ENCODE measurements at regions not wholly inside any gene's neighbourhood (a gene's known extent, or its start where the extent isn't known, plus 50 kb on each side); places are given as distances from the start of the nearest gene placed in this dataset.

GRCh38 chr16:14375132-14375491, 254.9 kb downstream of the PARN start:
- intact Hi-C loops (cut with micrococcal nuclease; ENCODE audit: unreplicated experiment) (no loop called here), in situ Hi-C loops (cut with MboI) (no loop called here)
- Histone ChIP-seq H3K4me2 (ENCODE audit: control insufficient read depth, insufficient read depth) (no peak overlapping the region), H3K36me3 (ENCODE audit: control insufficient read depth in 2 of 2, insufficient read depth in 2 of 2, low read length in 1 of 2) (no peaks in the 10 kb centered on the region), H3K4me3 (no peak overlapping the region), H3K9ac (ENCODE audit: control insufficient read depth, insufficient read depth, low read length) (no peak overlapping the region), H4K20me1 (ENCODE audit: control insufficient read depth, insufficient read depth) (no peaks in the 10 kb centered on the region), H3K9me3 (replicated peaks; ENCODE audit: control insufficient read depth, insufficient read depth, low read length) (no peaks in the 10 kb centered on the region; the same call in 2 of the 3 replicates), H3K27ac (ENCODE audit: control insufficient read depth, insufficient read depth) (no peak overlapping the region), H2AFZ (ENCODE audit: control insufficient read depth, low read depth, low read length) (no peak overlapping the region), H3K79me2 (ENCODE audit: control insufficient read depth, insufficient read depth, low read length) (no peaks in the 10 kb centered on the region), H3K27me3 (replicated peaks in 1 of 2; ENCODE audit: control insufficient read depth in 2 of 2, insufficient read depth in 2 of 2, low read length in 1 of 2) (no peaks in the 10 kb centered on the region), H3K4me1 (ENCODE audit: control insufficient read depth, insufficient read depth, low read length) (no peaks in the 10 kb centered on the region)
- no TSS peak for BruUV-seq (replicated peaks)
- WGBS (ENCODE audit: insufficient coverage, insufficient replicate concordance, low lambda C conversion rate, missing lambda C conversion rate), result 78% methylated on average over 8 of the region's 8 CpGs
- ChIA-PET CTCF (interaction anchor here (1.6 kb wide), 1 partner anchor 65 kb away, joined by 3 read pairs; no protein-coding TSS in a partner anchor), RAD21 (ENCODE audit: unreplicated experiment) (no interaction called here), SMC1A (ENCODE audit: uncharacterized antibody, unreplicated experiment) (interaction anchor here (1.2 to 1.7 kb wide), 2 partner anchors 20 to 69 kb away, joined by 4 to 5 read pairs; no protein-coding TSS in a partner anchor), POLR2A (no interaction called here)
- ATAC-seq, result no peak
- FAIRE-seq, result no peak
- TF ChIP-seq ZBTB33 (IDR thresholded peaks at IDR 0.05) (no peak), NFXL1 (IDR thresholded peaks at IDR 0.05; ENCODE audit: borderline replicate concordance) (no peak), POLR2A (IDR thresholded peaks at IDR 0.05; ENCODE audit: low read depth, low read length) (no peak)
- DNase-seq (ENCODE audit: low read depth, low spot score), result no peak

GRCh38 chr16:14374451-14375131, 255.5 kb downstream of the PARN start:
- H3K4me2 ChIP-seq (ENCODE audit: control insufficient read depth, insufficient read depth), result no peak overlapping the region
- no TSS peak for BruUV-seq (replicated peaks)
- no peaks in the 10 kb centered on the region for H3K4me1 ChIP-seq (ENCODE audit: control insufficient read depth, insufficient read depth, low read length)
- no peaks in the 10 kb centered on the region for H4K20me1 ChIP-seq (ENCODE audit: control insufficient read depth, insufficient read depth)
- H3K9ac ChIP-seq (ENCODE audit: control insufficient read depth, insufficient read depth, low read length), result no peak overlapping the region
- no peaks in the 10 kb centered on the region; the same call in 2 of the 3 replicates for H3K9me3 ChIP-seq (replicated peaks; ENCODE audit: control insufficient read depth, insufficient read depth, low read length)
- POLR2A ChIA-PET, result no interaction called here
- in situ Hi-C loops (cut with MboI), result no loop called here
- DNase-seq (ENCODE audit: low read depth, low spot score) (no peak), ATAC-seq (peak; percentile 27; the same call in 1 of the 3 replicates), FAIRE-seq (no peak)
- no peaks in the 10 kb centered on the region for H3K79me2 ChIP-seq (ENCODE audit: control insufficient read depth, insufficient read depth, low read length)
- CTCF ChIA-PET, result interaction anchor here (1.2 to 1.6 kb wide), 2 partner anchors 13 to 64 kb away, joined by 3 read pairs; no protein-coding TSS in a partner anchor
- no peak overlapping the region for H3K4me3 ChIP-seq
- SMC1A ChIA-PET (ENCODE audit: uncharacterized antibody, unreplicated experiment), result interaction anchor here (1.2 to 1.7 kb wide), 2 partner anchors 20 to 69 kb away, joined by 4 to 5 read pairs; no protein-coding TSS in a partner anchor
- H2AFZ ChIP-seq (ENCODE audit: control insufficient read depth, low read depth, low read length), result no peak overlapping the region
- H3K36me3 ChIP-seq (ENCODE audit: control insufficient read depth in 2 of 2, insufficient read depth in 2 of 2, low read length in 1 of 2), result no peaks in the 10 kb centered on the region
- intact Hi-C loops (cut with micrococcal nuclease; ENCODE audit: unreplicated experiment), result no loop called here
- RAD21 ChIA-PET (ENCODE audit: unreplicated experiment), result no interaction called here
- H3K27me3 ChIP-seq (replicated peaks in 1 of 2; ENCODE audit: control insufficient read depth in 2 of 2, insufficient read depth in 2 of 2, low read length in 1 of 2), result no peaks in the 10 kb centered on the region
- H3K27ac ChIP-seq (ENCODE audit: control insufficient read depth, insufficient read depth), result no peak overlapping the region
- WGBS (ENCODE audit: insufficient coverage, insufficient replicate concordance, low lambda C conversion rate, missing lambda C conversion rate), result 46% methylated on average over 11 of the region's 11 CpGs
- TF ChIP-seq KDM1A (IDR thresholded peaks at IDR 0.05; ENCODE audit: borderline replicate concordance), result no peak
- TF ChIP-seq TCF12 (IDR thresholded peaks at IDR 0.05; ENCODE audit: low read depth, low read length), result no peak
- no peak for TF ChIP-seq HDGF (IDR thresholded peaks at IDR 0.05)
- no peak for TF ChIP-seq RAD51 (IDR thresholded peaks at IDR 0.05)
- no peak for TF ChIP-seq MXI1 (IDR thresholded peaks at IDR 0.05; ENCODE audit: low read depth, low read length)
- TF ChIP-seq BCL3 (IDR thresholded peaks at IDR 0.05; ENCODE audit: borderline replicate concordance, insufficient read depth, low read depth, low read length, poor library complexity, severe bottlenecking), result peak; percentile 19
- TF ChIP-seq IRF3 (IDR thresholded peaks at IDR 0.05), result no peak
- peak; percentile 78 for TF ChIP-seq MEF2B (IDR thresholded peaks at IDR 0.05; ENCODE audit: partially characterized antibody, poor library complexity, severe bottlenecking)
- TF ChIP-seq ZNF384 (IDR thresholded peaks at IDR 0.05; ENCODE audit: borderline replicate concordance, low read depth, low read length), result no peak
